ENCODE measurements at regions not wholly inside any gene's neighbourhood (a gene's known extent, or its start where the extent isn't known, plus 50 kb on each side); places are given as distances from the start of the nearest gene placed in this dataset.
"Not testable (repeated sequence)": the region's sequence is repeated elsewhere in the genome, so short reads cannot be mapped to it uniquely, and the experiment has no call there.

DNA sequence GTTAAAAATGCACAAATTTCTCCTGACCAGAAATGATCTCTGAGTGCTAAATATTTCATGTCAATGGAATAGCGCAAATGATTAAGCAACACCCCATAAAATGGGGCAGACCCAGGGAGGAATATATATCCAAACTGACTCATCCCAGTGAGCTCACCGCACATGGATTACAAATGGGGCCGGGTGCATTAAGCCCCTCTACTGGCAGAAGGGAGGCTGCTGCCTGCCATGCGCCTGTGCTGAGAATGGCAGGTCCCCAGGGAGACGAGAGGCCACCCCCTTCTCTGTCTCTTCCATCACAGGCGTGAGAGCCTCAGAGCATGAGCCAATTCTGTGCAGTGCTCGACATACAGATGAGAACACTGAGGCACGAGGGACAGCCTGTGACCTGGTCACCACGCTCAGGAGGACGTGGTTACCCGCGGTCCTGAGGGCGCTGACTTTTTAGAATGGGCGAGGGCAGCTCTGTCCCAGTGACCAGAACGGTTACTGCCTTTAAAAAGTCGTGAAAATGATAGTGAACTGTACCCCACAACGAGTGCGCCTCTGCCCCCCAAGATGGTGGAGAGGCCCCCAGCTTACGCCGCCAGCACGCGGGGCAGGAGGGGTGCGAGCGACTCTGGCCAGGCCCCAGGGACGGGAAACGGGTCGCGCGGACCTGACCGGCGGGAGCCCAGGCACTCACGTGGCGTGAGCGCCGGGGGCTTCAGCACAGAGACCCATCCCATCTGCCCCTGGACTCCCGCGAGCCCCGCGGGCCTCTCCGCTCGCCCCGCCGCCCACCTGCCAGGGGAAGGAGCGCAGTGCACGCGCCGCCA, 130.2 kb upstream of the ALDH3B2 start:
- DNase-seq, result not testable (repeated sequence)

DNA sequence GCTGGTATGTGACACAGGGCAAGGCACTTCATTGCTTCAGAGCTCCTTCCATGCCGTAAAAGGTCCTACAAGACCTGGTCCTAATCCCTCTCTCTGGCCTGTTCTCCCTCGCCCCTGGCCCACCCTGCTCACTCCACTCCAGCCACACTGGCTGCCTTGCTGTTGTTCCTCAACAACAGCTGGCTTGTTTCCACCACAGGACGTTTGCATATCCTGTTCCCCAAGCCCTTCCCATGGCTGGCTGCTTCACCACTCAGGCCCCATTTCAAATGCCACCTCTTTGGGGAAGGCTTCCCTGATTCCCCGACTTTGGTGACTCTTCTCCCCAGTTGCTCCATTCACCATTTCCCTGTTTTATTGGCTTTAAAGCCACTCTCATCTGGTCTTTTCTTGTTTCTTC, 129.1 kb upstream of the ALDH3B2 start:
- DNase-seq, result not testable (repeated sequence)

DNA sequence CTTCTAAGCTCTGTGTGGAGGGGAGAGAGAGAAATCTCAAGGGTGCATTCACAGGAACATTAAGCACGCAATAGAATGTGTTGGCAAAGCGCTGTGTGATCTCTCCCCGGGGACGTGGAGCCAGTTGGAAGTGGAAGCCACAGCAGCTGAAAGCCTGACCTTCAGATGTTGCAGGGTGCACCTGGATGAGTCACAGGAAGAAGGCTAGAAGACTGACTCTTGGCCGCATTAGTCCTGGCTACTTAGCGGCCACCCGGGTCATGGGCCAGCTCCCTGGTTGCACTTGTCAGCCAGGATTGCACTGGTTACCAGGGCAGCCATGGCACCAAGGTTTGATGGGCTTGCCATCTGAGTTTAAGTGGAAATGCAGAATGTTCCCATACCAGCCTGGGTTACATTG, 128.6 kb upstream of the ALDH3B2 start:
- DNase-seq, result not testable (repeated sequence)

DNA sequence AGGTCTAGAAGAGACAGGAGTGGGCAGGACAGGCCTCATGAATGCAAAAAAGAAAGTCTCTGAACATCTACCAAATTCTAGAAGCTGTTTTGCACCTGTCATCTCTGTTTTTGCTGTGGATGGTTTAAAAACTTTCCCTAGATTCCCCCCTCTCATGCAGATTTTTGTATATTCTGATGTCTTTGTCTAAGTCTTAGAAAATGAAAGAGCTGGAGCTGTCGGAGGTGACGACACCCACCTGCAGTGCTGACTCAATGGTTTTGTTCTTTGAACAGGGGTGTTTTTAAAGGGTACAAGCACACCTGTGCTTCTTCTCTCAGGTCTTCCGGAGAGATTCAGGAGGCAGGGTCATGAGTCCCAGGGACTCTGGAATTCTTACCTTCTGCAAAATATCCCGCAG, 128.2 kb upstream of the ALDH3B2 start:
- DNase-seq, result not testable (repeated sequence)

DNA sequence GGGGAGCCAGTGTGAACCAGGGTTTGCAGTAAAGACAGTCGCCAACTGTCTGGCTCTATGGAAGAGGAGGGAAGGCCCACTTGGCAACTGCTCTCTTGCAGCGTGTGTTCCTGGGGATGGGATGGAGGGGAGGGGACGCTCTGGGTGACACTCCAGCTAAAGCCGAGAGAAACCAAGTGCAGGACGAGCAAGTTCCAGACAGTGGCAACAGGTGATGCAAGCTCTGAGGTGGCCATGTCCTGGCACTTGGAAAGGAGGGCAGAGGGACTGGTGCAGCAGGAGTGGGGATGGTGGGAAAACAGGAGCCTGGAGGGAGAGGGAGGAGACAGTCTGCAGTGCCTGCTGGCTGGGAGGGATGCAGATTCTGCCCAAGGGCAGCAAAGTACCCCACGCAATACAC, 127.0 kb upstream of the ALDH3B2 start:
- not testable (repeated sequence) for DNase-seq

DNA sequence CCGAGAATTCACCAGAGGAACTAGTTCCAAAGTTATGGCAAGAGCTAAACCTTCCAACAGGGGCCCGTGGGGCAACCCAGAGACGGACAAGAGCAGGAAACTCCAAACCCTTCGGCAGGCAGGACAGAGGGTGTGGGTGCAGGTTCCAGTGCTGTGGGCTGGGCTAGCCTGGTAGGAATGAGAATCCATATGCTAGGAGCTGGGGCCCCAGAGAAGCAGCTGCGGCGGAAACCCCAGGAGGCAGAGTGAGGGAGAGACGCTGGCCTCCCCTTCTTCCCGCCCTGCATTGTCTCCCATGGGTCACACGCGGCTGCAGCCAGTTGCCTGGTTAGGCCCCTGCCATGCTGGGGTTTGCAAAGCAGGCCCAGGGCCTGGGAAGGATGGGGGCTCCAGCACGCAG, 126.2 kb upstream of the ALDH3B2 start:
- not testable (repeated sequence) for DNase-seq

DNA sequence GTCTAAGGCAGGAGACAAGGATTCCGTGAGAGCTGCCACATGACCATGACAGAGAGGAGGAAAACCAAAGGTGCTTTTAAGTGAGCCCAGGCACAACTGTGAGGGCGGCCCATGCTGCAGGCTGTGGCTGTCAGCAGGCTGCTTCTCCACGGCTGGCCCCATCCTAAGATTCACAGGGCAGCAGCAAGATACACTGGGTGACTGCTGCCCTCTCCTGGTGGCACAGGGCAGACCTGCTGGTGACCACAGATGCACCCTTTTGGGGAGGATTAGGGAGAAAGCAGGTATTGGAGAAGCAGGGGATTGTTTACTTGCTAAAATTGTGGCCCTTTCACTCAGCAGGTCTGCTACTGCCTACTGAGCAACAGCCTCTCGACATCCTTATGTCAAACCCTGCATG, 125.4 kb upstream of the ALDH3B2 start:
- not testable (repeated sequence) for DNase-seq

DNA sequence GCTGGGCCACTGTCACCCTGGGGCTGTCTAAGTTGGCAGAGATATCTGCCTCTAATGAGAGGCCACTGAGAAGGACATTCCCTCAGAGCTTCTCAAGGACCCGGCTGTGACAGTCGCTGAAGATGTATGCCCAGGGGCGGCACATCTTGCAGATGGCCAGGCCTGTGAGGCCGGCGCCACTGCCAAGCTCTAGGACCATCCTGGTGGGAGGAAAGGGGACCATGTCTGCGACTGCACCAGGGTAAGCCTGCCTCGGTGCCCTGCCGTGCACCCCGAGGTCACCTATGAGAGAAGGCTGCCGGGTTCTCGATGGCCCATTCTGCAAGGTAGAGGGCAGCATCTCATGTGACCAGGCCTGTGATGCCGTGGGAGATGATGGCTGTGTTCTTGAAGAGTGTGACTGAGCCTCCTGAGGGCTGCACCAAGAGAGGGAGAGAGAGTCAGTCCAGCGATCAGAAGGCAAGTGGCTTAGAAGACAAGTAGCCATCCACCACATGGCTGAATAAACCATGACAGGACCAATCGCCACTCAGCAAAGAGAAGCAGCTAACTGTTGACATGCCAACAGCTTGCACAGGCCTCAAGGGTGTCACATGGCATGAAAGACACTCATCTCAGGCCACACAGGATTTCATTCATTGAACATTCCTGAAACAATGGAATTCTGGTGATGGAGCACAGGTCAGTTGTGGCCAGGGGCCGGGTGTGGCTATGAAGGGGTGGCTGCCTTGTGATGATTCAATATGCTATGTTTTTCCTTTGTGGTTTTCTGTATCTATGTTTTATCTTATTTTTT, 123.5 kb upstream of the ALDH3B2 start:
- DNase-seq, result not testable (repeated sequence)

DNA sequence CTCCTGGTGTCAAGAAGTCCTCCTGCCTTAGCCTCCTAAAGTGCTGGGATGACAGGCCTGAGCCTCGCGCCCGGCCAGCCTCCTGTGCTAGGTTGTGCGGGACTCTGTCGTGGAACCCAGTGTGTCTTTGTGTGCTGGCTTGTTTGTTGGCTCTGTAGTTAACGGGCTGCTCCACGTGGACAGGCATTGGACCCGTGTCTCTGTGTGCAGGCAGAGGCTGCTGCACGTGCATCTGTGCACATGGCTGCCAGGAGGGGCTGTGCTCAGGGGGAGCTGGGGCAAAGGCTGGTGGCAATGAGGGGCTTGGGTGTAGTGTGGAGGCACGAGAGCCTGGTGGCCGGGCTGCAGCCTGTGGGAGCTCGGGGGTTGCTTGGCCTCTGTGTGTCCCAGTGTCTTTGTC, 121.3 kb upstream of the ALDH3B2 start:
- DNase-seq, result no peak

DNA sequence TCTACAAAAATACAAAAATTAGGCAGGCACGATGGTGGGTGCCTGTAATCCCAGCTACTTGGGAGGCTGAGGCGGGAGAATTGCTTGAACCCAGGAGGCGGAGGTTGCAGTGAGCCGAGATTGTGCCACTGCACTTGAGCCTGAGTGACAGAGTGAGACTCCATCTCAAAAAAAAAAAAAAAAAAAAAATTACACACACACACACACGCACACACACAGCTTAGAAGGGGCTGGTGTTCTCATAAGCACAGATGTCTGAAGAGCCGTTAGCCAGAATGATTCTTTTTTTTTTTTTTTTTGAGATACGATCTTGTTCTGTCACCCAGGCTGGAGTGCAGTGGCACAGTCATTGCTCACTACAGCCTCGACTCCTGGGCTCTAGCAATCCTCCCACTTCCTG, 119.3 kb upstream of the ALDH3B2 start:
- DNase-seq, result not testable (repeated sequence)

DNA sequence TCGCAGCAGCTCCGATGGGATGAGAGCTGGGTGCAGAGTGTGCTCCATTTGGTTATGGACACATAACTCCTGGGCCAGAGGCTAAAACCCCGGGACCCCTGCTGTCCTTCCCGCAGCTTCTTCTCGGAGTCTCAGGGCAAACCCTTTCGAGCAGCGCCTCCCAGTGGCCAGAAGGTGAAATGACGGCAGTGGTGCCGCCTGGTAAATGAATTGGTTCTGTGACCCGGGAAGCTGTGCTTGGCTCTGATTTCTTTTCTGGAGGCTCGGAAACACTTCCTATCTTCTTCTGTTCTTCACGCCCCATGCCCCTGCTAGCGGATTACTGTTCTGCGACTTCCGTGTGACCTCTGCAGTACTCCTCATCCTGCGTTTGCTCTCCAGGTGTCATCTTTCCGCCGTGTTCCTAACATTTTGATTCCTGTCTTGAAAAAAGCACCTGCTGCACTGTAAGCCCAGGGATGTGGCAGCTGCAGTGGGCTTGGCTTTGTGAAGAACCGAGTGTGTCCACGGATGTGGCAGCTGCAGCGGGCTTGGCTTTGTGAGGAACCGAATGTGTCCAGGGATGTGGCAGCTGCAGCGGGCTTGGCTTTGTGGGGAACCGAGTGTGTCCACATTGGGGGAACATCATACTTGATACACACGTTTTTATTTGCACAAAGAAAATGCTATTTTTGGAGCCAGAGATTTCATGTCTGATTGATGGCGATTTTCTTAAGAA, 118.0 kb upstream of the ALDH3B2 start:
- peak; percentile 11 for DNase-seq

DNA sequence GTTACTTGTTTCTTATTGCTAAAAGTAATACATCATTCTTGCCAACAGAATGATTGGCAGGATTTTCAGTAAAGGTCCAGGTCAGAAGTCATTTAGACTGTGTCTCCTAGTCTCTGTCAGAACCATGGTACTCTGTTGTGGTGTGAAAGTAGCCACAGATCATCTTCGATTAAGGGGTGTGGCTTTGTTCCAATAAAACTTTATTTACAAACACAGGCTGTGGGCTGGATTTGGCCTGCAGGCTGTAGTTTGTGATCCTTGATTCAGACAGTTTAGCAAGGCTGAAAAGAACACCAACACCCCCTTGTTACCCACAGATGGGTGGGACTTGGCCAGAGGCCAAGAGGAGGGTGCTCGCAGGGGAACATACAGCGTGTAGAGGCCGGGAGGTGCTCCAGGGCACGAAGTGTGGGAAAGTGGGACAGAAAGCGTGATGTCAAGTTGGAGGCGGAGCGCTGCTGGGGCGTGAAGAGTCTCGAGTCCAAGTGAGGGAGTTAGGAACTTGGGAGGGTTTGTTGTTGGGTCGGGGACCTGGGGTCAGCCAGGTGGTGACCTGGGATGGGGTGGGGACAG, 117.3 kb upstream of the ALDH3B2 start:
- DNase-seq, result not testable (repeated sequence)

DNA sequence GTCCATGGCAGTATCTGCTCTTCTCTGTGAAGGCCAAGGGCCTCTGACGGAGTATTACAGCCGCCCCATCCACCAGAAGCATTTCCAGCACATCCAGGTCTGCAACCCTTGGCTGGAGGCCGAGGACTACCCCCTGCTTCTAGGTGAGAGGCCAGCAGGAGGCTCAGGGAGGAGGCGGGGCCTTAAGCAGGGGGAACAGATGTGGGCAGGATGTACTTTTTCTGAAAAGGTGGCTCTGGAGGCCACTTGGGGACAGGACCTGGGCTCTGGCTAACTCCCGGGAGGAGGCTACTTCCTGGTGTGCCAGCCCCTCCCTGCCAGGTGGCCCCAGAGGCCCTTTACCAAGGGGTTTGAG, 113.9 kb upstream of the ALDH3B2 start:
- DNase-seq, result not testable (repeated sequence)

DNA sequence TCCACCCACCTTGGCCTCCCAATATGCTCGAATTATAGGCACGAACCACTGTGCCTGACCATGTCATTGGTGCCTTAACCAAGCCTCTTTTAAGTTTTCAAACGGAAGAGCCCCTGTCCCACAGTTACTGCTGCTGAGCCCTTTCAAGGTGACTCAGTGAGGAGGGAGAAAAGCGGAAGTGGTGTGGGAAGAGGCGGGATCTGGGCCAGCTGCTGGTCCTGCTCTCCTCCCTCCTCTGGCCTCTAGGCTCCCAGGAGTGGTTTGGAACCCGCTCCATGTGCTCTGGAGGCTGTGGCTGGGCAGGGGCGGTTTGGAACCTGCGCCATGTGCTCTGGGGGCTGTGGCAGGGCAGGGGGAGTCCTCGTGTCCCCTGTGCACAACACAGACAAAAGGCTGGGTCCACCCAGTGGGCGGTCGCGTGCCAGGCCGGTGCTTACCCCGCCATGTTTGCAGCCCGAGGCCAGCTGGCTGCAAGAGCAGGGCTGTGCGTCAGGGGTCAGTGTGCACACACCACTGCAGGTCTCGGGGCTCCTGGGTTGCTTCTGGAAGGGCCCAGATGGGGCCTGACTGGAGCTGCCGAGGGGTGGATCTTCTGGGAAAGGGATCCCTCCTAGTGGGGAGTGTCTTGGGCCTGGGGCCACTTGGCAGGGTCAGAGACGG, 113.4 kb upstream of the ALDH3B2 start:
- DNase-seq, result not testable (repeated sequence)

DNA sequence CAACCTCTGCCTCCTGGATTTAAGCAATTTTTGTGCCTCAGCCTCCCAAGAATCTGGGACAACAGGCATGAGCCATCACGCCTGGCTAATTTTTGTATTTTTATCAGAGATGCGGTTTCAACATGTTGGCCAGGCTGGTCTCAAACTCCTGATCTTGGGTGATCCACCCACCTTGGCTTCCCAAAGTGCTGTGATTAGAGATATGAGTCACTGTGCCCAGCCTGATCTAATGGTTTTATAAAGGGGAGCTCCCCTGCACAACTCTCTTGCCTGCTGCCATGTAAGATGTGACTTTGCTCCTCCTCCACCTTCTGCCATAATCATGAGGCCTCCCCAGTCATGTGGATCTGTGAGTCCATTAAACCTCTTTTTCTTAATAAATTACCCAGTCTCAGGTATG, 107.5 kb upstream of the ALDH3B2 start:
- not testable (repeated sequence) for DNase-seq

DNA sequence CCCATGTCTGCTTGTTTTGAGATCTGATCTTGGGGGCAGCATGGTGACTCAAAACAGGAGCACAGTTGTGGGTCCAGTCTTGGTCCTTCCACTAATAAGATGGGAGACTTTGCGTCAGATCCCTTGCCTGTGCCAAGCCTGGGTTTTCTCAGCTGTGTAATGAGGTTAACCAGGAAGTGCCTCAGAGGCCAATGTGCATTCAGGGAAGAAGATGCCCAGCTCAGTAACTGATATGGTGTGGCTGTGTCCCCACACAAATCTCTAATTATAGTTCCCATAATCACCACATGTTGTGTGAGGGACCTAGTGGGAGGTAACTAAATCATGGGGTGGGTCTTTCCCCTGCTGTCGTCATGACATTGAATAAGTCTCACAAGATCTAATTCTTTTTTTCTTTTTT, 107.1 kb upstream of the ALDH3B2 start:
- DNase-seq, result not testable (repeated sequence)

DNA sequence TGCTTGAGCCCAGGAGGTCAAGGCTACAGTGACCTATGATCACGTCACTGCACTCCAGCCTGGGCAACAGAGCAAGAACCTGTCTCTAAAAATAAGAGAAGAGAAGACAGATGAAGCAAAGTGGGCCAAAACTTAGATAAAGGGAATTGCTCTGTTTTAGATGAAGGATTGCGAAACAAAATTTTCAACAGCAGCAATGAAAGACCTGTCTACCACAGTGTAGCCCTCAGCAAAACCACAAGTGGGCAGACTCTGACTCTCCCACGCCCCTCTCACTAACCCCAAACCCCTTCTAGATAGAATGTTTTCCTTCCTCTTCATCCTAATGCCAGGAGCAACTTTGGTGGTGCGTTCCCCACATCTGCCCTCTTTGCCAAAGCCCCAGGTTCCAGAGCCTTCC, 105.6 kb upstream of the ALDH3B2 start:
- DNase-seq, result no peak

DNA sequence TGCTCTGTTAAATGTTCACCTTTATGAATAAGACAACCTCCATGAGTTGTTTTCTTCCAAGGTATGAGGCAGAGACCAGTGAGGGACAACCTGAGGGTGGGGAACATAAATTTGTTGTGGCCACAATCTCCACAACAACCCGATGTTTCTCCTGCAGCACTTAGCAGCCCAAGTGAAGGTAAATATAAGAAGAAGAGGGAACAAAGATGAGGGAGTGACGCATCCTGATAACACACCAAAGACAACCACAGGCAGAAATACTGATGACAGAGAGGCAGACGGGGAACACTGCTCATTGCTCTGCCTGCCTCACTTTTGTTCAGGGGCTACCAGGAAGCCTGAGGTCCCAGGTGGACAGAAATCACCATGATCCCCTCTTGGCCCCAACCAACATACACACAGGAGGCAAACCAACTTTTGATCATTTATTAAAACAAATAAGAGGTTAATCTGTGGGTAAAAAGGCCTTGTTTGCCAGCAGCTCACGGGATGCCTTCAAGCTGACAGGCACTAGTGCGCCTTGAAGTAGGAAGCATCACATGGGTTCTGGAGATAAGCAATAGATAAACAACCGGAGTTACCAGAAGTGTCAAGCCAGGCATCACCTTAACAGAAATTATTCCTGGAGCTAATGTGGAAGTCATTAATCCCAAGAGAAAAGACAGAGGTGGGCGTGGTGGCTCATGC, 104.9 kb upstream of the ALDH3B2 start:
- DNase-seq, result not testable (repeated sequence)

DNA sequence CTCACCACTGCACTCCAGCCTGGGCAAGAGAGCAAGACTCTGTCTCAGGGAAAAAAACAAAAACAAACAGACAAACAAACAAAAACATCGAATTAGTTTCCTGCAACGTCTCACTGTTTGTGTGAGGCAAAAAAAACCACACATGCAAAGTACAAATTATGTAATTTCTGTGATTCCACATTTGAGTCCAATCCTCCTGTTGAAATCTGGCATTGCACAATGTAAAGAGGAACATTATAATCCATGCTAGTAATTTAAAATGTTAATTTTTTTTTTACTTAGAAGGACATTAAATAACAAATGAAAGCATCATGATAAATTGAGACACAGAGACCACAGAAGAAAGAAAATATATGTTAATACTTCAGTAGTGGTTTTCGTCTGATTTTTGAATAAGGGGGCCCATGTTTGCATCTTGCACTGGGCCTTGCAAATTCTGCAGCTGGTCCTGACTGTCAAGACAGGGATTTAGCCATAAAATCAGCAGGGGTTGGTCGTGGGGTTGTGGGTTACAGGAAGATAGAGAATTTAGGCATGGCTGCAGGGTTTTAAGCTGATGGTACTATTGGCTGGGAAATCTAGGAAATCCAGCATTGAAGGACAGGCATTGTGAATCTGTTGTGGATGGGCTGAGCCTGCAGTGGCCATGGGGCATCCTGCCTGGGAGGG, 102.6 kb upstream of the ALDH3B2 start:
- no peak for DNase-seq

DNA sequence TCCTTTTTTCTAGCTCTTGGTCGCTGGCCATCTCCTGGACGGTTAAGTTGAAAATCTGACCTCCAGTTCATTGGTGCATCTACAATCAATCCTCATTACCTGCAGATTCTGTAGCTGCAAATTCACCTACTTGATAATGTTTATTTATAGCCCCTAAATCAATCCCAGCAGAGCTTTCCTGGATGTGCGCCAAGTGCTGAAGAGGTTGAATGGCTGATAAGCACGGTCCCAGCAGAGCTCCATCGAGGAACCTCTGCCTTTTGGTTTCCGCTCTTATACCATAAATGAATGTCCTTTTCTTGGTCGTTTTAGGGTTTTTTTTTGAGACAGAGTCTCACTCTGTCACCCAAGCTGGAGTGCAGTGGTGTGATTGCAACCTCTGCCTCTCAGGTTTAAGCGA, 99.8 kb upstream of the ALDH3B2 start:
- DNase-seq, result peak; percentile 5

DNA sequence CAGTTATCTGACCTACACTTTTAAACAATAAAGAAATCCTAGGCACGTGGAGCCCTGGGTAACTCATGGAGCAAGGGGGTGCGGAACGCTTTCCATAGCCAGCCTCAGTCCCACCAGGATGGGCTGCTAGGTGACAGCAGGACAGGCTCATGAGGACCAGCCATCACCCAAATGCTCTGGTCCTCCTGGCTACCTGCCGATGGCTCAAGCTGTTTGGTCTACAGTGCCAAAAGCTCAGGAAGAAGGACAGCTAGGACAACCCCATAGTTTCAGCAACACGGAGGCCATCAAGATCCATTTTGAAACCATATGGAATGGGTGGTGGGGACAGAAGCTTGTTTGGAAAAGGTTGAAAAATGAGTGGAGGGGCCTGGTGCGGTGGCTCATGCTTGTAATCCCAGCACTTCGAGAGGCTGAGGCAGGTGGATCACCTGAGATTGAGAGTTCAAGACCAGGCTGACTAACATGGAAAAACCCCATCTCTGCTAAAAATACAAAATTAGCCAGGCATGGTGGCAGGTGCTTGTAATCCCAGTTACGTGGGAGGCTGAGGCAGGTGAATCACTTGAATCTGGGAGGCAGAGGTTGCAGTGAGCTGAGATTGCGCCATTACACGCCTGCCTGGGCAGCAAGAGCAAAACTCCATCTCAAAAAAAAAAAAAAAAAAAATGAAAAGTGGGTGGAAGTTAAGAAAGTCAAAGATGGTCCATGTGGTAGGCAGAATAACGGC, 93.7 kb upstream of the ALDH3B2 start:
- not testable (repeated sequence) for DNase-seq

All from NCI-H1417 treated with DMSO at 0.1 percent for 48 hours (cell line).